Adipocyte (in vitro differentiated cells): ENCODE measurements at regions not wholly inside any gene's neighbourhood (a gene's known extent, or its start where the extent isn't known, plus 50 kb on each side); places are given as distances from the start of the nearest gene placed in this dataset.

Experiments
- DNase-seq: peaks from one replicate; pipeline ENCODE4 v3.0.0-alpha.2; 2015; ENCODE audit warnings: low read depth
- H3K27me3 ChIP-seq: replicated peaks from 2 replicates; pipeline ENCODE4 v1.7.0; 2013; ENCODE audit warnings: mild to moderate bottlenecking, low read length, moderate library complexity; ENCODE audit not compliant: control insufficient read depth, insufficient read depth
- H3K36me3 ChIP-seq: 2 replicates; pipeline ENCODE4 v1.7.0; 2013; ENCODE audit warnings: low read length, mild to moderate bottlenecking, moderate library complexity; ENCODE audit not compliant: control insufficient read depth, insufficient read depth, severe bottlenecking
- H3K4me1 ChIP-seq: 2 replicates; pipeline ENCODE4 v1.7.0; 2013; ENCODE audit warnings: mild to moderate bottlenecking, low read length, moderate library complexity; ENCODE audit not compliant: control insufficient read depth, insufficient read depth
- H3K4me3 ChIP-seq: 2 replicates; pipeline ENCODE4 v1.7.0; 2013; ENCODE audit warnings: mild to moderate bottlenecking, low read length, moderate library complexity
- H3K9ac ChIP-seq: 2 replicates; pipeline ENCODE4 v1.7.0; 2013; ENCODE audit warnings: mild to moderate bottlenecking, low read length, moderate library complexity
- H3K9me3 ChIP-seq: 2 replicates; pipeline ENCODE4 v1.7.0; 2013; ENCODE audit warnings: mild to moderate bottlenecking, low read length, moderate library complexity; ENCODE audit not compliant: control insufficient read depth

GRCh38 chr13:84999252-84999651 lies 800.0 kb downstream of the SLITRK6 start:
- H3K4me1 ChIP-seq: no peaks in the 10 kb centered on the region
- peak; percentile 10 for DNase-seq
- no peaks in the 10 kb centered on the region for H3K27me3 ChIP-seq
- no peaks in the 10 kb centered on the region for H3K9me3 ChIP-seq
- H3K4me3 ChIP-seq: no peak overlapping the region
- no peaks in the 10 kb centered on the region for H3K36me3 ChIP-seq
- no peak overlapping the region for H3K9ac ChIP-seq

- no peak overlapping the region for H3K9ac ChIP-seq
- no peak for DNase-seq
- H3K36me3 ChIP-seq: no peaks in the 10 kb centered on the region
- H3K9me3 ChIP-seq: no peaks in the 10 kb centered on the region
- no peaks in the 10 kb centered on the region for H3K4me1 ChIP-seq
- H3K4me3 ChIP-seq: no peak overlapping the region
- H3K27me3 ChIP-seq: no peaks in the 10 kb centered on the region
Measured at GRCh38 chr13:84998681-84999080, 800.5 kb downstream of the SLITRK6 start.

- Histone ChIP-seq H3K4me1 (no peaks in the 10 kb centered on the region), H3K4me3 (no peak overlapping the region), H3K9me3 (no peaks in the 10 kb centered on the region), H3K36me3 (no peaks in the 10 kb centered on the region), H3K9ac (no peak overlapping the region), H3K27me3 (no peaks in the 10 kb centered on the region)
- peak; percentile 44 for DNase-seq
Measured at GRCh38 chr13:84997858-84998257, 801.4 kb downstream of the SLITRK6 start.

GRCh38 chr13:84994582-84994981 lies 804.6 kb downstream of the SLITRK6 start:
- Histone ChIP-seq H3K4me1 (no peaks in the 10 kb centered on the region), H3K36me3 (no peaks in the 10 kb centered on the region), H3K9me3 (no peaks in the 10 kb centered on the region), H3K4me3 (no peak overlapping the region), H3K27me3 (no peaks in the 10 kb centered on the region), H3K9ac (no peak overlapping the region)
- DNase-seq: peak; percentile 8

- no peak overlapping the region for H3K9ac ChIP-seq
- H3K36me3 ChIP-seq: no peaks in the 10 kb centered on the region
- no peaks in the 10 kb centered on the region for H3K9me3 ChIP-seq
- H3K4me3 ChIP-seq: no peak overlapping the region
- H3K4me1 ChIP-seq: no peaks in the 10 kb centered on the region
- H3K27me3 ChIP-seq: no peaks in the 10 kb centered on the region
- DNase-seq: no peak
Measured at GRCh38 chr13:84985860-84986259, 813.4 kb downstream of the SLITRK6 start.

GRCh38 chr13:84983321-84983720 lies 815.9 kb downstream of the SLITRK6 start:
- Histone ChIP-seq H3K27me3 (no peaks in the 10 kb centered on the region), H3K9me3 (no peaks in the 10 kb centered on the region), H3K9ac (no peak overlapping the region), H3K4me1 (no peaks in the 10 kb centered on the region), H3K4me3 (no peak overlapping the region), H3K36me3 (no peaks in the 10 kb centered on the region)
- DNase-seq: no peak

- Histone ChIP-seq H3K9ac (no peak overlapping the region), H3K9me3 (no peaks in the 10 kb centered on the region), H3K4me1 (no peaks in the 10 kb centered on the region), H3K27me3 (no peaks in the 10 kb centered on the region), H3K4me3 (no peak overlapping the region), H3K36me3 (no peaks in the 10 kb centered on the region)
- no peak for DNase-seq
Measured at GRCh38 chr13:84980571-84980970, 818.6 kb downstream of the SLITRK6 start.

GRCh38 chr13:84978851-84979250 lies 820.4 kb downstream of the SLITRK6 start:
- no peak overlapping the region for H3K9ac ChIP-seq
- no peaks in the 10 kb centered on the region for H3K4me1 ChIP-seq
- no peaks in the 10 kb centered on the region for H3K36me3 ChIP-seq
- DNase-seq: no peak
- H3K4me3 ChIP-seq: no peak overlapping the region
- H3K27me3 ChIP-seq: no peaks in the 10 kb centered on the region
- no peaks in the 10 kb centered on the region for H3K9me3 ChIP-seq

GRCh38 chr13:84973661-84974060 lies 825.6 kb downstream of the SLITRK6 start:
- Histone ChIP-seq H3K36me3 (no peaks in the 10 kb centered on the region), H3K9ac (no peak overlapping the region), H3K27me3 (no peaks in the 10 kb centered on the region), H3K4me1 (no peaks in the 10 kb centered on the region), H3K4me3 (no peak overlapping the region), H3K9me3 (no peaks in the 10 kb centered on the region)
- DNase-seq: no peak

GRCh38 chr13:84972907-84973306 lies 826.3 kb downstream of the SLITRK6 start:
- H3K4me3 ChIP-seq: no peak overlapping the region
- no peaks in the 10 kb centered on the region for H3K9me3 ChIP-seq
- no peak for DNase-seq
- H3K4me1 ChIP-seq: no peaks in the 10 kb centered on the region
- no peak overlapping the region for H3K9ac ChIP-seq
- H3K36me3 ChIP-seq: no peaks in the 10 kb centered on the region
- no peaks in the 10 kb centered on the region for H3K27me3 ChIP-seq

- Histone ChIP-seq H3K9me3 (no peaks in the 10 kb centered on the region), H3K36me3 (no peaks in the 10 kb centered on the region), H3K9ac (no peak overlapping the region), H3K4me3 (no peak overlapping the region), H3K4me1 (no peaks in the 10 kb centered on the region), H3K27me3 (no peaks in the 10 kb centered on the region)
- DNase-seq: no peak
Measured at GRCh38 chr13:84962849-84963248, 836.4 kb downstream of the SLITRK6 start.

GRCh38 chr13:84962141-84962750 lies 837.0 kb downstream of the SLITRK6 start:
- no peak for DNase-seq
- no peaks in the 10 kb centered on the region for H3K9me3 ChIP-seq
- H3K27me3 ChIP-seq: no peaks in the 10 kb centered on the region
- no peaks in the 10 kb centered on the region for H3K36me3 ChIP-seq
- no peaks in the 10 kb centered on the region for H3K4me1 ChIP-seq
- no peak overlapping the region for H3K4me3 ChIP-seq
- no peak overlapping the region for H3K9ac ChIP-seq
